ENCODE measurements at regions not wholly inside any gene's neighbourhood (a gene's known extent, or its start where the extent isn't known, plus 50 kb on each side); places are given as distances from the start of the nearest gene placed in this dataset.

- no peaks in the 10 kb centered on the region for H3K36me3 ChIP-seq (ENCODE audit: control insufficient read depth, low read length)
- no peaks in the 10 kb centered on the region for H3K9me2 ChIP-seq (replicated peaks; ENCODE audit: control insufficient read depth, low read length)
- TF ChIP-seq EZH2phosphoT487 (IDR thresholded peaks at IDR 0.05; ENCODE audit: borderline replicate concordance, low read length) (no peak), CTCF (IDR thresholded peaks at IDR 0.05; ENCODE audit: low read depth, low read length, poor library complexity, severe bottlenecking) (no peak)
- H3K9me3 ChIP-seq (ENCODE audit: control insufficient read depth, insufficient read depth, low read length), result no peaks in the 10 kb centered on the region
- no peak overlapping the region for H3K4me2 ChIP-seq (ENCODE audit: low read length)
- H3K27ac ChIP-seq (ENCODE audit: low read depth, low read length), result no peak overlapping the region
- H3K27me3 ChIP-seq (ENCODE audit: control insufficient read depth, low read length), result no peaks in the 10 kb centered on the region
- no peaks in the 10 kb centered on the region for H4K20me1 ChIP-seq (ENCODE audit: control insufficient read depth, insufficient read depth, low read depth, low read length)
- H3K4me3 ChIP-seq (ENCODE audit: low read length), result no peak overlapping the region
- no peaks in the 10 kb centered on the region for H3F3A ChIP-seq (ENCODE audit: control insufficient read depth, insufficient read depth)
- no peaks in the 10 kb centered on the region for H3K79me2 ChIP-seq (ENCODE audit: control insufficient read depth, low read length)
- peaks cover 17% of the 10 kb centered on the region for H3K4me1 ChIP-seq (ENCODE audit: control insufficient read depth, low read length)
These were observed 113.6 kb upstream of the STK17B start for GRCh38 chr2:196284866-196285557.

DNA sequence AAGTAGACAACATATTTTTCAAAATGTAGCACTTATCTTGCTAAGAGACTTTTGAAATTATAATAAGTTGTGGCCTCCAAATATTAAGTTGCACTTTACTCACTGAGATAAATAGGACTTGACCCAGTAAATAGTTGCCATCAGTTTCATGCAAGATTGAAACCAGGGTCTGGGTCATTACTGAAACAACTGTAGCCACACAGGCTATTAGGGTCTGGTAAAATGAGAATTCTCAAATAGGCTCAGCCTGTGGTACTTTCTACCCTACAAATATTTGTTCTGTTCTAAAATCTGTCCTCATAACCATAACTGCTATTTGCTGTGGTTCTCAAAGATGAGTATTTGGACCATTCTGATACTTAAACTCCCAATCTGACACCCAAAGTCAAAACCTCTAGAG is 115.4 kb upstream of the STK17B start:
- H3F3A ChIP-seq (ENCODE audit: control insufficient read depth, insufficient read depth), result no peaks in the 10 kb centered on the region
- no peaks in the 10 kb centered on the region for H3K79me2 ChIP-seq (ENCODE audit: control insufficient read depth, low read length)
- TF ChIP-seq EZH2phosphoT487 (IDR thresholded peaks at IDR 0.05; ENCODE audit: borderline replicate concordance, low read length) (no peak), CTCF (IDR thresholded peaks at IDR 0.05; ENCODE audit: low read depth, low read length, poor library complexity, severe bottlenecking) (no peak)
- H3K36me3 ChIP-seq (ENCODE audit: control insufficient read depth, low read length), result no peaks in the 10 kb centered on the region
- H3K4me2 ChIP-seq (ENCODE audit: low read length), result no peak overlapping the region
- no peaks in the 10 kb centered on the region for H4K20me1 ChIP-seq (ENCODE audit: control insufficient read depth, insufficient read depth, low read depth, low read length)
- H3K27me3 ChIP-seq (ENCODE audit: control insufficient read depth, low read length), result no peaks in the 10 kb centered on the region
- H3K9me2 ChIP-seq (replicated peaks; ENCODE audit: control insufficient read depth, low read length), result no peaks in the 10 kb centered on the region
- H3K27ac ChIP-seq (ENCODE audit: low read depth, low read length), result no peak overlapping the region
- H3K4me3 ChIP-seq (ENCODE audit: low read length), result no peak overlapping the region
- H3K9me3 ChIP-seq (ENCODE audit: control insufficient read depth, insufficient read depth, low read length), result no peaks in the 10 kb centered on the region
- H3K4me1 ChIP-seq (ENCODE audit: control insufficient read depth, low read length), result peaks cover 19% of the 10 kb centered on the region

DNA sequence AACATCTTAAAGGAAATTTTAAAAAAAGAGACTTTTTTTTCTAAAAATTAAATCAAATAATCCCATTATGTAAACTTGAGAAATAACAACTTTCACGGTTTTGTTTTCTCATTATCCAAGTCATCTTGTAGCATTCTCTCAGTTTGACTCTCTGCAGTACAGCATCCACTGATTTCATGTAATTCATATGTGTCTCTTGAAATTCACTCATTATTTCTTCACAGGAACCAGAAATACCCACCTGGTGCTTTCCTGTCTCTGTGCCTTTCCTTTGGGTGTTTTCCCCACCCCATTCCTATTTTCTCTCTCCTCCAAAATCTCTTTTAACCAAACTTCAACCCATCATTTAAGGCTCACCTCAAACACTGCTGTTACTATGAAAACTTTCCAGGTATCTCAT is 116.1 kb upstream of the STK17B start:
- TF ChIP-seq EZH2phosphoT487 (IDR thresholded peaks at IDR 0.05; ENCODE audit: borderline replicate concordance, low read length) (no peak), CTCF (IDR thresholded peaks at IDR 0.05; ENCODE audit: low read depth, low read length, poor library complexity, severe bottlenecking) (no peak)
- no peak overlapping the region for H3K4me2 ChIP-seq (ENCODE audit: low read length)

More for the DNA sequence above, 116.1 kb upstream of the STK17B start:
- no peak overlapping the region for H3K27ac ChIP-seq (ENCODE audit: low read depth, low read length)
- no peaks in the 10 kb centered on the region for H4K20me1 ChIP-seq (ENCODE audit: control insufficient read depth, insufficient read depth, low read depth, low read length)
- no peaks in the 10 kb centered on the region for H3F3A ChIP-seq (ENCODE audit: control insufficient read depth, insufficient read depth)
- H3K4me3 ChIP-seq (ENCODE audit: low read length), result no peak overlapping the region
- no peaks in the 10 kb centered on the region for H3K9me3 ChIP-seq (ENCODE audit: control insufficient read depth, insufficient read depth, low read length)
- no peaks in the 10 kb centered on the region for H3K9me2 ChIP-seq (replicated peaks; ENCODE audit: control insufficient read depth, low read length)
- no peaks in the 10 kb centered on the region for H3K79me2 ChIP-seq (ENCODE audit: control insufficient read depth, low read length)
- H3K4me1 ChIP-seq (ENCODE audit: control insufficient read depth, low read length), result peaks cover 20% of the 10 kb centered on the region
- no peaks in the 10 kb centered on the region for H3K36me3 ChIP-seq (ENCODE audit: control insufficient read depth, low read length)
- H3K27me3 ChIP-seq (ENCODE audit: control insufficient read depth, low read length), result no peaks in the 10 kb centered on the region

Data from DOHH2 (cell line).